ENCODE measurements at regions not wholly inside any gene's neighbourhood (a gene's known extent, or its start where the extent isn't known, plus 50 kb on each side); places are given as distances from the start of the nearest gene placed in this dataset.

DNA sequence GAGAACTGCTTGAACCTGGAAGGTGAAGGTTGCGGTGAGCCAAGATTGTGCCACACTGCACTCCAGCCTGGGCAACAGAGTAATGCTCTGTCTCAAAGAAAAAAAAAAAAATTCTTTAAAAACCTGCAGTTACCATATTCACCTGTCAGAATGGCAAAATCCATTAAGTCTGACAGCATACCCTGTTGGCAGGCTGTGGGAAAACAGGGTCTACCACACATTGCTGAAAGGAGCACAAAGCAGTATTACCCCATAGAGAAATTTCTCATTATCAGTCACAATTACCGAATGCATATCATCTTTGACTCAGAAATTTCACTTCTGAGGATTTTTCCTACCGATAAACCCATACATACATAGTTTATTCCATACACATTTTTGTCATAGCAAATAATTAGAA is 264.1 kb upstream of the SLCO3A1 start:
- Histone ChIP-seq H3K36me3 (ENCODE audit: insufficient read depth, low read length) (no peaks in the 10 kb centered on the region), H3K9ac (ENCODE audit: low read length) (no peak overlapping the region)

DNA sequence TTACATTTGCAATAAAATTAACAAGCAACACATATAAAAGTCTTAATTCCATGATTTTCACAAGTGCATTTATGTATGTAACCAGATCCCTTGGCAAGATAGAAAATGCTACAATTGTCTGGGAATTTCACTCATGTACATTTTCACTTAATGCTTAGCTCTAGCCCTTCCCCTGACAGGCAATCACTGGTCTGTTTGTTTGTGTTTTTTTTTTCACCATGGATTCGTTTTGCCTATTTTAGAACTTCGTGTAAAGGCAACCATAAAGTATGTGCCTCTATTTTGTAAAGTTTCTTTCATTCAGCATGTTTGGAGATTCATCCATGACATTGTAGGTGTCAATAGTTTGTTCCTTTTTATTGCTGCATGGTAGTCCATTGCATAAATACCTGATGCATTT is 260.9 kb upstream of the SLCO3A1 start:
- H3K79me2 ChIP-seq (replicated peaks; ENCODE audit: insufficient read depth, low read length): no peaks in the 10 kb centered on the region
- H2AFZ ChIP-seq (ENCODE audit: low read depth, low read length): no peak overlapping the region
- no peaks in the 10 kb centered on the region for H4K20me1 ChIP-seq (ENCODE audit: insufficient read depth)
- H3K4me2 ChIP-seq (ENCODE audit: low read length): no peak overlapping the region
- H3K36me3 ChIP-seq (ENCODE audit: insufficient read depth, low read length): no peaks in the 10 kb centered on the region
- H3K27ac ChIP-seq (ENCODE audit: low read length): no peak overlapping the region
- no peaks in the 10 kb centered on the region for H3K9me3 ChIP-seq (ENCODE audit: low read length)
- H3K9me2 ChIP-seq (ENCODE audit: insufficient read depth, low read length): no peaks in the 10 kb centered on the region
- no peak overlapping the region for H3K9ac ChIP-seq (ENCODE audit: low read length)
- no peak overlapping the region for H3K4me3 ChIP-seq (ENCODE audit: low read length)
- no peaks in the 10 kb centered on the region for H3K27me3 ChIP-seq (ENCODE audit: insufficient read depth, low read depth, low read length)
- H3F3A ChIP-seq (ENCODE audit: insufficient read depth, low read length, poor library complexity, severe bottlenecking): no peaks in the 10 kb centered on the region
- TF ChIP-seq MXI1 (conservative IDR thresholded peaks at IDR 0.05; ENCODE audit: poor library complexity, severe bottlenecking): no peak
- TF ChIP-seq CTCF (IDR thresholded peaks at IDR 0.05; ENCODE audit: poor library complexity, severe bottlenecking): no peak
- TF ChIP-seq, protein P1, sequence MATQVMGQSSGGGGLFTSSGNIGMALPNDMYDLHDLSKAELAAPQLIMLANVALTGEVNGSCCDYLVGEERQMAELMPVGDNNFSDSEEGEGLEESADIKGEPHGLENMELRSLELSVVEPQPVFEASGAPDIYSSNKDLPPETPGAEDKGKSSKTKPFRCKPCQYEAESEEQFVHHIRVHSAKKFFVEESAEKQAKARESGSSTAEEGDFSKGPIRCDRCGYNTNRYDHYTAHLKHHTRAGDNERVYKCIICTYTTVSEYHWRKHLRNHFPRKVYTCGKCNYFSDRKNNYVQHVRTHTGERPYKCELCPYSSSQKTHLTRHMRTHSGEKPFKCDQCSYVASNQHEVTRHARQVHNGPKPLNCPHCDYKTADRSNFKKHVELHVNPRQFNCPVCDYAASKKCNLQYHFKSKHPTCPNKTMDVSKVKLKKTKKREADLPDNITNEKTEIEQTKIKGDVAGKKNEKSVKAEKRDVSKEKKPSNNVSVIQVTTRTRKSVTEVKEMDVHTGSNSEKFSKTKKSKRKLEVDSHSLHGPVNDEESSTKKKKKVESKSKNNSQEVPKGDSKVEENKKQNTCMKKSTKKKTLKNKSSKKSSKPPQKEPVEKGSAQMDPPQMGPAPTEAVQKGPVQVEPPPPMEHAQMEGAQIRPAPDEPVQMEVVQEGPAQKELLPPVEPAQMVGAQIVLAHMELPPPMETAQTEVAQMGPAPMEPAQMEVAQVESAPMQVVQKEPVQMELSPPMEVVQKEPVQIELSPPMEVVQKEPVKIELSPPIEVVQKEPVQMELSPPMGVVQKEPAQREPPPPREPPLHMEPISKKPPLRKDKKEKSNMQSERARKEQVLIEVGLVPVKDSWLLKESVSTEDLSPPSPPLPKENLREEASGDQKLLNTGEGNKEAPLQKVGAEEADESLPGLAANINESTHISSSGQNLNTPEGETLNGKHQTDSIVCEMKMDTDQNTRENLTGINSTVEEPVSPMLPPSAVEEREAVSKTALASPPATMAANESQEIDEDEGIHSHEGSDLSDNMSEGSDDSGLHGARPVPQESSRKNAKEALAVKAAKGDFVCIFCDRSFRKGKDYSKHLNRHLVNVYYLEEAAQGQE (IDR thresholded peaks at IDR 0.05; ENCODE audit: borderline replicate concordance): no peak
- no peak for TF ChIP-seq TAF1 (IDR thresholded peaks at IDR 0.05; ENCODE audit: low read depth)
- TF ChIP-seq EP300 (conservative IDR thresholded peaks at IDR 0.05; ENCODE audit: poor library complexity, severe bottlenecking): no peak
- no peak for TF ChIP-seq SMC3 (conservative IDR thresholded peaks at IDR 0.05; ENCODE audit: poor library complexity)
- no peak for TF ChIP-seq EZH2 (IDR thresholded peaks at IDR 0.05; ENCODE audit: borderline replicate concordance, insufficient read depth, low read length, poor library complexity, severe bottlenecking)
- no peak for TF ChIP-seq POLR2AphosphoS5 (IDR thresholded peaks at IDR 0.05)
- TF ChIP-seq RAD21 (conservative IDR thresholded peaks at IDR 0.05): no peak

More for the DNA sequence above, 264.1 kb upstream of the SLCO3A1 start:
- Histone ChIP-seq H3F3A (ENCODE audit: insufficient read depth, low read length, poor library complexity, severe bottlenecking) (no peaks in the 10 kb centered on the region), H3K4me2 (ENCODE audit: low read length) (no peak overlapping the region), H3K9me3 (ENCODE audit: low read length) (no peaks in the 10 kb centered on the region), H2AFZ (ENCODE audit: low read depth, low read length) (no peak overlapping the region), H3K4me3 (ENCODE audit: low read length) (no peak overlapping the region), H3K27ac (ENCODE audit: low read length) (no peak overlapping the region), H3K9me2 (ENCODE audit: insufficient read depth, low read length) (no peaks in the 10 kb centered on the region), H3K27me3 (ENCODE audit: insufficient read depth, low read depth, low read length) (no peaks in the 10 kb centered on the region), H3K79me2 (replicated peaks; ENCODE audit: insufficient read depth, low read length) (no peaks in the 10 kb centered on the region), H4K20me1 (ENCODE audit: insufficient read depth) (no peaks in the 10 kb centered on the region)
- no peak for TF ChIP-seq RAD21 (conservative IDR thresholded peaks at IDR 0.05)
- TF ChIP-seq, protein P1 (IDR thresholded peaks at IDR 0.05; ENCODE audit: borderline replicate concordance): no peak
- no peak for TF ChIP-seq CTCF (IDR thresholded peaks at IDR 0.05; ENCODE audit: poor library complexity, severe bottlenecking)
- no peak for TF ChIP-seq EP300 (conservative IDR thresholded peaks at IDR 0.05; ENCODE audit: poor library complexity, severe bottlenecking)
- no peak for TF ChIP-seq MXI1 (conservative IDR thresholded peaks at IDR 0.05; ENCODE audit: poor library complexity, severe bottlenecking)
